Smooth muscle cell (in vitro differentiated cells): ENCODE measurements at regions not wholly inside any gene's neighbourhood (a gene's known extent, or its start where the extent isn't known, plus 50 kb on each side); places are given as distances from the start of the nearest gene placed in this dataset. TPM values are rescaled to one million over a fixed set of nuclear protein-coding genes. Genes with fewer than 3 reads are reported as not detected.

Source experiments
- DNase-seq: peaks from one replicate; lab custom pipeline; 2025; ENCODE audit not compliant: unreplicated experiment; lab: John Stamatoyannopoulos, UW
- H2AFZ ChIP-seq: fragments of 200-600 bp; sonication (generic); 2 replicates; pipeline ENCODE4 v1.6.0; 2016; ENCODE audit warnings: antibody characterized with exemption, low read depth, mild to moderate bottlenecking
- H3F3A ChIP-seq: fragments of 200-600 bp; sonication (generic); 2 replicates; pipeline ENCODE4 v1.6.0; 2017; ENCODE audit warnings: antibody characterized with exemption, low read depth
- H3K27ac ChIP-seq: fragments of 200-600 bp; sonication (generic); 2 replicates; pipeline ENCODE4 v1.5.1; 2016; ENCODE audit warnings: low read depth, mild to moderate bottlenecking
- H3K27me3 ChIP-seq: fragments of 200-600 bp; sonication (generic); 2 replicates; pipeline ENCODE4 v1.6.1; 2016; ENCODE audit warnings: low read depth, mild to moderate bottlenecking
- H3K36me3 ChIP-seq: fragments of 200-600 bp; sonication (generic); 2 replicates; pipeline ENCODE4 v1.5.1; 2016; ENCODE audit warnings: low read depth
- H3K4me1 ChIP-seq: fragments of 200-600 bp; sonication (generic); 2 replicates; pipeline ENCODE4 v1.5.1; 2016; ENCODE audit warnings: low read depth
- H3K4me2 ChIP-seq: fragments of 200-600 bp; sonication (generic); 2 replicates; pipeline ENCODE4 v1.6.0; 2016; ENCODE audit warnings: mild to moderate bottlenecking
- H3K4me3 ChIP-seq: fragments of 200-600 bp; sonication (generic); 2 replicates; pipeline ENCODE4 v1.5.1; 2016; ENCODE audit warnings: mild to moderate bottlenecking
- H3K79me2 ChIP-seq: fragments of 200-600 bp; sonication (generic); 2 replicates; pipeline ENCODE4 v1.6.0; 2016; ENCODE audit warnings: low read depth, mild to moderate bottlenecking
- H3K9ac ChIP-seq: fragments of 200-600 bp; sonication (generic); 2 replicates; pipeline ENCODE4 v1.6.0; 2016; ENCODE audit warnings: low read depth
- H3K9me3 ChIP-seq: fragments of 200-600 bp; sonication (generic); replicated peaks from 2 replicates; pipeline ENCODE4 v1.5.1; 2016; ENCODE audit warnings: low read depth
- H4K20me1 ChIP-seq: fragments of 200-600 bp; sonication (generic); 2 replicates; pipeline ENCODE4 v1.6.0; 2016; ENCODE audit warnings: low read depth
- WGBS: methylation state at CpG from one replicate; pipeline ENCODE4 v1.1.7; 2016; ENCODE audit warnings: low lambda C conversion rate; 5-methylcytosine and 5-hydroxymethylcytosine counted together
- small RNA-seq: library from RNA; depleted of rRNA; stranded (forward); fragments of <200 nt; gene quantifications from one replicate; pipeline ENCODE3, GENCODE V24; 2014
- TF ChIP-seq, protein P1 (sequence below): fragments of 200-600 bp; sonication (generic); IDR thresholded peaks from 2 replicates; pipeline ENCODE4 v1.5.1; 2017; ENCODE audit warnings: borderline replicate concordance, mild to moderate bottlenecking, antibody characterized with exemption; ENCODE audit not compliant: insufficient read depth, poor library complexity, severe bottlenecking

DNA sequence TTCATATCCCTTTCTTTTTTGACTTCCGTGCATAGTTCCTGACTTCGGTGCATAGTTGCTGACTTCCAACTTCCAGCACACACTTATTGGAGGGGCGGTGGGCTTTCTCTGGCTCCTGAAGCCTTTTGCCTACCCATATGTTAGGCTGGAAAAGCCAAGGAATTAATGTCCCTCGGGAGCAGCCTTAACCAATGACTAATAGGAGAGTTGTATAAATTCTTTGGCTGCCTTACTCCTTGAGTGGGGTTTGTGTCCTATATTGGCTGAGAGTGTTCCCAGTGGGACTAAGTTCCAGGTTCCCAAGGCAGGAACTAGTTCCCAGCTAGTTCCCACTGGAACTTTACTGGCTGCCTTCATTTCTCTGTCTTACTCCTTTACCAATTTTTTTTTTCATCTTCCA lies 105.7 kb downstream of the ZNF326 start:
- 85% methylated on average over 4 of the region's 4 CpGs for WGBS
- Histone ChIP-seq H3K9me3 (no peaks in the 10 kb centered on the region), H3F3A (no peaks in the 10 kb centered on the region), H3K4me2 (no peak overlapping the region), H3K79me2 (no peaks in the 10 kb centered on the region), H2AFZ (no peak overlapping the region), H4K20me1 (no peaks in the 10 kb centered on the region), H3K9ac (no peak overlapping the region), H3K4me1 (peaks cover 7% of the 10 kb centered on the region), H3K4me3 (no peak overlapping the region), H3K27ac (no peak overlapping the region), H3K27me3 (peaks cover 3% of the 10 kb centered on the region), H3K36me3 (no peaks in the 10 kb centered on the region)
- TF ChIP-seq, protein P1, sequence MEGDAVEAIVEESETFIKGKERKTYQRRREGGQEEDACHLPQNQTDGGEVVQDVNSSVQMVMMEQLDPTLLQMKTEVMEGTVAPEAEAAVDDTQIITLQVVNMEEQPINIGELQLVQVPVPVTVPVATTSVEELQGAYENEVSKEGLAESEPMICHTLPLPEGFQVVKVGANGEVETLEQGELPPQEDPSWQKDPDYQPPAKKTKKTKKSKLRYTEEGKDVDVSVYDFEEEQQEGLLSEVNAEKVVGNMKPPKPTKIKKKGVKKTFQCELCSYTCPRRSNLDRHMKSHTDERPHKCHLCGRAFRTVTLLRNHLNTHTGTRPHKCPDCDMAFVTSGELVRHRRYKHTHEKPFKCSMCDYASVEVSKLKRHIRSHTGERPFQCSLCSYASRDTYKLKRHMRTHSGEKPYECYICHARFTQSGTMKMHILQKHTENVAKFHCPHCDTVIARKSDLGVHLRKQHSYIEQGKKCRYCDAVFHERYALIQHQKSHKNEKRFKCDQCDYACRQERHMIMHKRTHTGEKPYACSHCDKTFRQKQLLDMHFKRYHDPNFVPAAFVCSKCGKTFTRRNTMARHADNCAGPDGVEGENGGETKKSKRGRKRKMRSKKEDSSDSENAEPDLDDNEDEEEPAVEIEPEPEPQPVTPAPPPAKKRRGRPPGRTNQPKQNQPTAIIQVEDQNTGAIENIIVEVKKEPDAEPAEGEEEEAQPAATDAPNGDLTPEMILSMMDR: no peak
- DNase-seq: no peak

DNA sequence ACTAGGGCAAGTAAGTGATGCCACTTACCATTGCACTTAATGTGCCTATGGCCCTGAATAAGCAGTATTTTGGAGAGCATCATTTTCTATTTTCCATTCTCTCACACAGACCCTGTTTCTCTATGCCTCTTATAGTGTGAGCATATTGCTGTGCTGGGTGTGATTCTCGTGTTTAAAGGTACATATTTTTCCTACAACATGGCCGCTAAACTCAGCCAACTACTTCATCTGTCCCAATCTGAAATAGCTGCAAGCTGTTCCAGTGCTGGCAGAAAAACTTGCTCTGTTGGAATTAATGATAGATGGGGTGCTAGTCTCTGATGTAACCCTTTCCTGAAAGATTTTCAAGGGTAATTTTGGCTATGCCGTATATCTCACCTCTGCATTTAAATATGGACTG lies 97.5 kb downstream of the ZNF326 start:
- no peaks in the 10 kb centered on the region for H3K9me3 ChIP-seq
- no peak overlapping the region for H2AFZ ChIP-seq
- no peak overlapping the region for H3K9ac ChIP-seq
- peaks cover under 1% of the 10 kb centered on the region for H3K27me3 ChIP-seq
- H3K4me1 ChIP-seq: no peaks in the 10 kb centered on the region
- no peak for DNase-seq
- H3K4me2 ChIP-seq: no peak overlapping the region
- H3K36me3 ChIP-seq: no peaks in the 10 kb centered on the region
- H3K79me2 ChIP-seq: no peaks in the 10 kb centered on the region
- H3K27ac ChIP-seq: no peak overlapping the region
- no peaks in the 10 kb centered on the region for H4K20me1 ChIP-seq
- H3F3A ChIP-seq: no peaks in the 10 kb centered on the region
- no peak overlapping the region for H3K4me3 ChIP-seq
- TF ChIP-seq, protein P1: no peak
- WGBS: 95% methylated on average over 3 of the region's 3 CpGs

Small RNA genes in the stretch of these regions (small RNA-seq; reads per million reads assigned to genes)
- not detected for gene RNU6-695P
